Neuron (in vitro differentiated cells): ENCODE measurements at regions not wholly inside any gene's neighbourhood (a gene's known extent, or its start where the extent isn't known, plus 50 kb on each side); places are given as distances from the start of the nearest gene placed in this dataset.

Experiments used
- H2AFZ ChIP-seq: one replicate; pipeline ENCODE4 v1.6.1; 2013; ENCODE audit warnings: low read depth, mild to moderate bottlenecking, inconsistent platforms, low read length, moderate library complexity
- H3K27me3 ChIP-seq: one replicate; pipeline ENCODE4 v1.6.1; 2013; ENCODE audit warnings: low read length; ENCODE audit not compliant: insufficient read depth
- H3K36me3 ChIP-seq: one replicate; pipeline ENCODE4 v1.6.1; 2013; ENCODE audit warnings: low read length; ENCODE audit not compliant: insufficient read depth
- H3K4me1 ChIP-seq: one replicate; pipeline ENCODE4 v1.6.1; 2013; ENCODE audit warnings: low read length; ENCODE audit not compliant: insufficient read depth
- H3K4me3 ChIP-seq: 2 replicates; pipeline ENCODE4 v1.5.1; 2013; ENCODE audit warnings: mild to moderate bottlenecking, low read length, moderate library complexity
- H3K9me3 ChIP-seq: one replicate; pipeline ENCODE4 v1.6.1; 2013; ENCODE audit warnings: low read length

GRCh38 chr10:80988755-80989154, 451.1 kb downstream of the SH2D4B start:
- H3K36me3 ChIP-seq, result no peaks in the 10 kb centered on the region
- no peak overlapping the region for H3K4me3 ChIP-seq
- no peaks in the 10 kb centered on the region for H3K27me3 ChIP-seq
- H2AFZ ChIP-seq, result no peak overlapping the region
- H3K9me3 ChIP-seq, result no peaks in the 10 kb centered on the region
- H3K4me1 ChIP-seq, result no peaks in the 10 kb centered on the region

- Histone ChIP-seq H3K36me3 (no peaks in the 10 kb centered on the region), H3K4me1 (no peaks in the 10 kb centered on the region), H2AFZ (no peak overlapping the region), H3K4me3 (no peak overlapping the region), H3K9me3 (no peaks in the 10 kb centered on the region), H3K27me3 (no peaks in the 10 kb centered on the region)
Measured at GRCh38 chr10:80996615-80997193, 459.0 kb downstream of the SH2D4B start.

- Histone ChIP-seq H3K36me3 (no peaks in the 10 kb centered on the region), H3K4me3 (no peak overlapping the region), H3K9me3 (no peaks in the 10 kb centered on the region), H3K4me1 (no peaks in the 10 kb centered on the region), H2AFZ (no peak overlapping the region), H3K27me3 (no peaks in the 10 kb centered on the region)
Measured at GRCh38 chr10:81000781-81001180, 463.1 kb downstream of the SH2D4B start.

- no peak overlapping the region for H2AFZ ChIP-seq
- no peaks in the 10 kb centered on the region for H3K4me1 ChIP-seq
- no peaks in the 10 kb centered on the region for H3K36me3 ChIP-seq
- H3K9me3 ChIP-seq, result no peaks in the 10 kb centered on the region
- no peak overlapping the region for H3K4me3 ChIP-seq
- no peaks in the 10 kb centered on the region for H3K27me3 ChIP-seq
Measured at GRCh38 chr10:81002382-81002781, 464.7 kb downstream of the SH2D4B start.

GRCh38 chr10:81007872-81008271, 470.2 kb downstream of the SH2D4B start:
- Histone ChIP-seq H3K4me3 (no peak overlapping the region), H2AFZ (no peak overlapping the region)

GRCh38 chr10:81008726-81009125, 471.0 kb downstream of the SH2D4B start:
- H3K4me3 ChIP-seq, result no peak overlapping the region
- no peaks in the 10 kb centered on the region for H3K9me3 ChIP-seq
- H2AFZ ChIP-seq, result no peak overlapping the region
- H3K4me1 ChIP-seq, result peaks cover 12% of the 10 kb centered on the region
- H3K27me3 ChIP-seq, result no peaks in the 10 kb centered on the region
- H3K36me3 ChIP-seq, result no peaks in the 10 kb centered on the region

More at GRCh38 chr10:81007872-81008271, 470.2 kb downstream of the SH2D4B start:
- Histone ChIP-seq H3K36me3 (no peaks in the 10 kb centered on the region), H3K4me1 (peaks cover 12% of the 10 kb centered on the region), H3K27me3 (no peaks in the 10 kb centered on the region), H3K9me3 (no peaks in the 10 kb centered on the region)

- no peak overlapping the region for H2AFZ ChIP-seq
- peaks cover 12% of the 10 kb centered on the region for H3K4me1 ChIP-seq
- no peaks in the 10 kb centered on the region for H3K36me3 ChIP-seq
- H3K4me3 ChIP-seq, result no peak overlapping the region
- no peaks in the 10 kb centered on the region for H3K27me3 ChIP-seq
- H3K9me3 ChIP-seq, result no peaks in the 10 kb centered on the region
Measured at GRCh38 chr10:81009296-81009695, 471.6 kb downstream of the SH2D4B start.

- H3K9me3 ChIP-seq, result no peaks in the 10 kb centered on the region
- no peaks in the 10 kb centered on the region for H3K27me3 ChIP-seq
- H3K36me3 ChIP-seq, result no peaks in the 10 kb centered on the region
- H2AFZ ChIP-seq, result no peak overlapping the region
- H3K4me1 ChIP-seq, result peaks cover 8% of the 10 kb centered on the region
- no peak overlapping the region for H3K4me3 ChIP-seq
Measured at GRCh38 chr10:81013771-81014170, 476.1 kb downstream of the SH2D4B start.

GRCh38 chr10:81019029-81019890, 481.6 kb downstream of the SH2D4B start:
- H3K9me3 ChIP-seq, result no peaks in the 10 kb centered on the region
- no peak overlapping the region for H2AFZ ChIP-seq
- H3K4me3 ChIP-seq, result no peak overlapping the region
- no peaks in the 10 kb centered on the region for H3K27me3 ChIP-seq
- H3K36me3 ChIP-seq, result no peaks in the 10 kb centered on the region
- no peaks in the 10 kb centered on the region for H3K4me1 ChIP-seq

GRCh38 chr10:81021428-81022129, 483.9 kb downstream of the SH2D4B start:
- H2AFZ ChIP-seq, result no peak overlapping the region
- no peaks in the 10 kb centered on the region for H3K4me1 ChIP-seq
- no peak overlapping the region for H3K4me3 ChIP-seq
- H3K27me3 ChIP-seq, result no peaks in the 10 kb centered on the region
- H3K36me3 ChIP-seq, result no peaks in the 10 kb centered on the region
- no peaks in the 10 kb centered on the region for H3K9me3 ChIP-seq

GRCh38 chr10:81026591-81026990, 488.9 kb downstream of the SH2D4B start:
- no peaks in the 10 kb centered on the region for H3K27me3 ChIP-seq
- no peaks in the 10 kb centered on the region for H3K9me3 ChIP-seq
- no peak overlapping the region for H2AFZ ChIP-seq
- no peak overlapping the region for H3K4me3 ChIP-seq
- no peaks in the 10 kb centered on the region for H3K36me3 ChIP-seq
- H3K4me1 ChIP-seq, result no peaks in the 10 kb centered on the region

GRCh38 chr10:81027223-81027622, 489.5 kb downstream of the SH2D4B start:
- Histone ChIP-seq H3K9me3 (no peaks in the 10 kb centered on the region), H3K36me3 (no peaks in the 10 kb centered on the region), H3K4me3 (no peak overlapping the region), H3K27me3 (no peaks in the 10 kb centered on the region), H2AFZ (no peak overlapping the region), H3K4me1 (no peaks in the 10 kb centered on the region)

GRCh38 chr10:81027706-81028105, 490.0 kb downstream of the SH2D4B start:
- Histone ChIP-seq H2AFZ (no peak overlapping the region), H3K4me3 (no peak overlapping the region), H3K9me3 (no peaks in the 10 kb centered on the region), H3K27me3 (no peaks in the 10 kb centered on the region), H3K4me1 (no peaks in the 10 kb centered on the region), H3K36me3 (no peaks in the 10 kb centered on the region)
